ENCODE measurements at regions not wholly inside any gene's neighbourhood (a gene's known extent, or its start where the extent isn't known, plus 50 kb on each side); places are given as distances from the start of the nearest gene placed in this dataset.
A peak's percentile ranks its signal among the peaks of the same experiment; 100 is the strongest.
"Not testable (repeated sequence)": the region's sequence is repeated elsewhere in the genome, so short reads cannot be mapped to it uniquely, and the experiment has no call there.

- no peaks in the 10 kb centered on the region for H3K27me3 ChIP-seq (ENCODE audit: insufficient read depth, low read length)
- H3K9me3 ChIP-seq (ENCODE audit: low read length): no peaks in the 10 kb centered on the region
- no peak overlapping the region for H3K4me3 ChIP-seq (ENCODE audit: low read length)
- H3K4me1 ChIP-seq (ENCODE audit: insufficient read depth, low read length): peaks cover 7% of the 10 kb centered on the region
- no peaks in the 10 kb centered on the region for H3K36me3 ChIP-seq (ENCODE audit: insufficient read depth, low read length)
- H2AFZ ChIP-seq (ENCODE audit: low read depth, low read length): no peak overlapping the region
Observed at GRCh38 chr3:34140616-34141015, 342.2 kb downstream of the PDCD6IP start.

GRCh38 chr3:34141841-34142337, 343.5 kb downstream of the PDCD6IP start:
- Histone ChIP-seq H2AFZ (ENCODE audit: low read depth, low read length) (no peak overlapping the region), H3K4me3 (ENCODE audit: low read length) (no peak overlapping the region)

GRCh38 chr3:34145796-34146195, 347.4 kb downstream of the PDCD6IP start:
- Histone ChIP-seq H3K9me3 (ENCODE audit: low read length) (no peaks in the 10 kb centered on the region), H3K4me1 (ENCODE audit: insufficient read depth, low read length) (peaks cover 36% of the 10 kb centered on the region), H3K4me3 (ENCODE audit: low read length) (no peak overlapping the region), H3K27me3 (ENCODE audit: insufficient read depth, low read length) (no peaks in the 10 kb centered on the region), H3K36me3 (ENCODE audit: insufficient read depth, low read length) (no peaks in the 10 kb centered on the region), H2AFZ (ENCODE audit: low read depth, low read length) (peak overlapping the region; percentile 8)

More at GRCh38 chr3:34141841-34142337, 343.5 kb downstream of the PDCD6IP start:
- peaks cover 19% of the 10 kb centered on the region for H3K4me1 ChIP-seq (ENCODE audit: insufficient read depth, low read length)
- H3K36me3 ChIP-seq (ENCODE audit: insufficient read depth, low read length): no peaks in the 10 kb centered on the region
- H3K27me3 ChIP-seq (ENCODE audit: insufficient read depth, low read length): no peaks in the 10 kb centered on the region
- no peaks in the 10 kb centered on the region for H3K9me3 ChIP-seq (ENCODE audit: low read length)

- Histone ChIP-seq H2AFZ (ENCODE audit: low read depth, low read length) (peak overlapping the region; percentile 8), H3K4me1 (ENCODE audit: insufficient read depth, low read length) (peaks cover 36% of the 10 kb centered on the region), H3K9me3 (ENCODE audit: low read length) (no peaks in the 10 kb centered on the region), H3K27me3 (ENCODE audit: insufficient read depth, low read length) (no peaks in the 10 kb centered on the region), H3K36me3 (ENCODE audit: insufficient read depth, low read length) (no peaks in the 10 kb centered on the region), H3K4me3 (ENCODE audit: low read length) (no peak overlapping the region)
Observed at GRCh38 chr3:34146596-34146995, 348.2 kb downstream of the PDCD6IP start.

- Histone ChIP-seq H2AFZ (ENCODE audit: low read depth, low read length) (no peak overlapping the region), H3K9me3 (ENCODE audit: low read length) (no peaks in the 10 kb centered on the region), H3K4me1 (ENCODE audit: insufficient read depth, low read length) (peaks cover 26% of the 10 kb centered on the region), H3K27me3 (ENCODE audit: insufficient read depth, low read length) (no peaks in the 10 kb centered on the region), H3K4me3 (ENCODE audit: low read length) (no peak overlapping the region), H3K36me3 (ENCODE audit: insufficient read depth, low read length) (no peaks in the 10 kb centered on the region)
Observed at GRCh38 chr3:34150992-34151391, 352.6 kb downstream of the PDCD6IP start.

- H2AFZ ChIP-seq (ENCODE audit: low read depth, low read length): no peak overlapping the region
- H3K27me3 ChIP-seq (ENCODE audit: insufficient read depth, low read length): no peaks in the 10 kb centered on the region
- H3K36me3 ChIP-seq (ENCODE audit: insufficient read depth, low read length): no peaks in the 10 kb centered on the region
- no peaks in the 10 kb centered on the region for H3K9me3 ChIP-seq (ENCODE audit: low read length)
- no peak overlapping the region for H3K4me3 ChIP-seq (ENCODE audit: low read length)
- H3K4me1 ChIP-seq (ENCODE audit: insufficient read depth, low read length): peaks cover 19% of the 10 kb centered on the region
Observed at GRCh38 chr3:34152656-34153055, 354.2 kb downstream of the PDCD6IP start.

- H3K27me3 ChIP-seq (ENCODE audit: insufficient read depth, low read length): no peaks in the 10 kb centered on the region
- H3K36me3 ChIP-seq (ENCODE audit: insufficient read depth, low read length): no peaks in the 10 kb centered on the region
- no peaks in the 10 kb centered on the region for H3K9me3 ChIP-seq (ENCODE audit: low read length)
- H3K4me1 ChIP-seq (ENCODE audit: insufficient read depth, low read length): peaks cover 2% of the 10 kb centered on the region
- no peak overlapping the region for H2AFZ ChIP-seq (ENCODE audit: low read depth, low read length)
- no peak overlapping the region for H3K4me3 ChIP-seq (ENCODE audit: low read length)
Observed at GRCh38 chr3:34155108-34155507, 356.7 kb downstream of the PDCD6IP start.

GRCh38 chr3:34155666-34156065, 357.2 kb downstream of the PDCD6IP start:
- peaks cover 2% of the 10 kb centered on the region for H3K4me1 ChIP-seq (ENCODE audit: insufficient read depth, low read length)

GRCh38 chr3:34157491-34157890, 359.1 kb downstream of the PDCD6IP start:
- H3K27me3 ChIP-seq (ENCODE audit: insufficient read depth, low read length): no peaks in the 10 kb centered on the region
- H3K36me3 ChIP-seq (ENCODE audit: insufficient read depth, low read length): no peaks in the 10 kb centered on the region
- no peaks in the 10 kb centered on the region for H3K9me3 ChIP-seq (ENCODE audit: low read length)
- H3K4me1 ChIP-seq (ENCODE audit: insufficient read depth, low read length): peaks cover 2% of the 10 kb centered on the region
- no peak overlapping the region for H2AFZ ChIP-seq (ENCODE audit: low read depth, low read length)
- H3K4me3 ChIP-seq (ENCODE audit: low read length): no peak overlapping the region

More at GRCh38 chr3:34155666-34156065, 357.2 kb downstream of the PDCD6IP start:
- Histone ChIP-seq H3K4me3 (ENCODE audit: low read length) (no peak overlapping the region), H3K9me3 (ENCODE audit: low read length) (no peaks in the 10 kb centered on the region), H2AFZ (ENCODE audit: low read depth, low read length) (no peak overlapping the region), H3K27me3 (ENCODE audit: insufficient read depth, low read length) (no peaks in the 10 kb centered on the region), H3K36me3 (ENCODE audit: insufficient read depth, low read length) (no peaks in the 10 kb centered on the region)

GRCh38 chr3:34159613-34160420, 361.4 kb downstream of the PDCD6IP start:
- Histone ChIP-seq H3K27me3 (ENCODE audit: insufficient read depth, low read length) (no peaks in the 10 kb centered on the region), H3K36me3 (ENCODE audit: insufficient read depth, low read length) (no peaks in the 10 kb centered on the region), H3K4me1 (ENCODE audit: insufficient read depth, low read length) (peaks cover 2% of the 10 kb centered on the region), H2AFZ (ENCODE audit: low read depth, low read length) (no peak overlapping the region), H3K4me3 (ENCODE audit: low read length) (no peak overlapping the region), H3K9me3 (ENCODE audit: low read length) (no peaks in the 10 kb centered on the region)

GRCh38 chr3:34169636-34170035, 371.2 kb downstream of the PDCD6IP start:
- H3K27me3 ChIP-seq (ENCODE audit: insufficient read depth, low read length); H3K9me3 ChIP-seq (ENCODE audit: low read length); H2AFZ ChIP-seq (ENCODE audit: low read depth, low read length); H3K36me3 ChIP-seq (ENCODE audit: insufficient read depth, low read length); H3K4me1 ChIP-seq (ENCODE audit: insufficient read depth, low read length); H3K4me3 ChIP-seq (ENCODE audit: low read length): not testable (repeated sequence)

GRCh38 chr3:34174740-34175139, 376.3 kb downstream of the PDCD6IP start:
- Histone ChIP-seq H3K36me3 (ENCODE audit: insufficient read depth, low read length) (no peaks in the 10 kb centered on the region), H3K9me3 (ENCODE audit: low read length) (no peaks in the 10 kb centered on the region), H3K4me1 (ENCODE audit: insufficient read depth, low read length) (peaks cover 4% of the 10 kb centered on the region), H3K27me3 (ENCODE audit: insufficient read depth, low read length) (no peaks in the 10 kb centered on the region), H3K4me3 (ENCODE audit: low read length) (no peak overlapping the region), H2AFZ (ENCODE audit: low read depth, low read length) (no peak overlapping the region)

GRCh38 chr3:34175636-34176176, 377.3 kb downstream of the PDCD6IP start:
- Histone ChIP-seq H3K9me3 (ENCODE audit: low read length) (no peaks in the 10 kb centered on the region), H3K4me3 (ENCODE audit: low read length) (no peak overlapping the region), H2AFZ (ENCODE audit: low read depth, low read length) (no peak overlapping the region), H3K27me3 (ENCODE audit: insufficient read depth, low read length) (no peaks in the 10 kb centered on the region), H3K36me3 (ENCODE audit: insufficient read depth, low read length) (no peaks in the 10 kb centered on the region), H3K4me1 (ENCODE audit: insufficient read depth, low read length) (peaks cover 4% of the 10 kb centered on the region)

All from neuron (in vitro differentiated cells).